Fibroblast of lung (primary cell): ENCODE measurements at regions not wholly inside any gene's neighbourhood (a gene's known extent, or its start where the extent isn't known, plus 50 kb on each side); places are given as distances from the start of the nearest gene placed in this dataset.

Experiments
- DNase-seq, 2 donors: peaks; one replicate each; pipeline versions ENCODE4 v3.0.0 to v3.0.0-alpha.2; 2010; ENCODE audit warnings: low read depth in 2 of 2
- H2AFZ ChIP-seq: 2 replicates; pipeline ENCODE4 v1.5.1; 2012; ENCODE audit warnings: low read length, control low read depth, inconsistent platforms
- H3K27ac ChIP-seq: 2 replicates; pipeline ENCODE4 v1.5.1; 2011; ENCODE audit warnings: low read length, control low read depth; ENCODE audit not compliant: insufficient read depth
- H3K27me3 ChIP-seq: 2 replicates; pipeline ENCODE4 v1.5.1; 2011; ENCODE audit warnings: mild to moderate bottlenecking, low read length; ENCODE audit not compliant: control insufficient read depth, insufficient read depth
- H3K36me3 ChIP-seq: 2 replicates; pipeline ENCODE4 v1.5.1; 2011; ENCODE audit warnings: low read length; ENCODE audit not compliant: control insufficient read depth, insufficient read depth
- H3K4me1 ChIP-seq: 2 replicates; pipeline ENCODE4 v1.5.1; 2011; ENCODE audit warnings: low read length; ENCODE audit not compliant: control insufficient read depth, insufficient read depth; ENCODE audit errors: extremely low read depth
- H3K4me2 ChIP-seq: 2 replicates; pipeline ENCODE4 v1.5.1; 2011; ENCODE audit warnings: low read length, control low read depth; ENCODE audit not compliant: insufficient read depth; ENCODE audit errors: extremely low read depth
- H3K4me3 ChIP-seq, 4 experiments: fragments of 200-600 bp in 1 of 4; sonication (generic) in 1 of 4; replicated peaks in 1 of 4; 2 replicates each; pipeline ENCODE4 v1.5.1; 2011 to 2016; ENCODE audit warnings: low read length in 4 of 4, low read depth in 3 of 4, mild to moderate bottlenecking in 3 of 4, control low read depth in 2 of 4, inconsistent platforms in 1 of 4, mixed read lengths in 1 of 4; ENCODE audit not compliant: insufficient read depth in 1 of 4; ENCODE audit errors: control extremely low read depth in 1 of 4
- H3K79me2 ChIP-seq: 2 replicates; pipeline ENCODE4 v1.5.1; 2012; ENCODE audit warnings: mild to moderate bottlenecking, low read length, inconsistent platforms; ENCODE audit not compliant: control insufficient read depth, insufficient read depth
- H3K9ac ChIP-seq: 2 replicates; pipeline ENCODE4 v1.5.1; 2011; ENCODE audit warnings: mild to moderate bottlenecking, low read length, control low read depth; ENCODE audit not compliant: insufficient read depth
- H3K9me3 ChIP-seq: 2 replicates; pipeline ENCODE4 v1.5.1; 2012; ENCODE audit warnings: low read depth, low read length; ENCODE audit not compliant: control insufficient read depth, insufficient read depth
- H4K20me1 ChIP-seq: 2 replicates; pipeline ENCODE4 v1.5.1; 2011; ENCODE audit warnings: low read length; ENCODE audit not compliant: control insufficient read depth, insufficient read depth; ENCODE audit errors: extremely low read depth
- CTCF ChIP-seq, 2 donors: IDR thresholded peaks in 1 of 2; conservative IDR thresholded peaks in 1 of 2; 1 replicate in 1 of 2; 2 replicates in 1 of 2; pipeline ENCODE4 v1.5.1; 2011 to 2012; ENCODE audit warnings: low read length in 2 of 2, control low read depth in 1 of 2, inconsistent platforms in 1 of 2, low read depth in 1 of 2, mild to moderate bottlenecking in 1 of 2
- EZH2 ChIP-seq: IDR thresholded peaks from 2 replicates; pipeline ENCODE4 v1.5.1; 2012; ENCODE audit warnings: low read length, control low read depth, mild to moderate bottlenecking; ENCODE audit errors: missing control alignments

- Histone ChIP-seq H3K27me3 (no peaks in the 10 kb centered on the region), H3K4me3 (no peak overlapping the region), H3K9ac (no peak overlapping the region), H3K9me3 (no peaks in the 10 kb centered on the region), H3K4me1 (no peaks in the 10 kb centered on the region), H3K79me2 (no peaks in the 10 kb centered on the region), H3K36me3 (no peaks in the 10 kb centered on the region), H2AFZ (no peak overlapping the region), H3K4me2 (no peak overlapping the region), H3K27ac (no peak overlapping the region), H4K20me1 (no peaks in the 10 kb centered on the region)
- TF ChIP-seq EZH2 (no peak), CTCF (conservative IDR thresholded peaks at IDR 0.05 in 1 of 2, IDR thresholded peaks at IDR 0.05 in 1 of 2; ENCODE audit: low read depth in 1 of 2, low read length in 2 of 2) (no peak)
- DNase-seq = no peak
These were observed 116.9 kb downstream of the KCNK1 start for GRCh38 chr1:233730809-233731208.

- Histone ChIP-seq H3K9me3 (no peaks in the 10 kb centered on the region), H3K4me3 (no peak overlapping the region), H3K27ac (no peak overlapping the region), H3K4me2 (no peak overlapping the region), H3K36me3 (no peaks in the 10 kb centered on the region), H4K20me1 (no peaks in the 10 kb centered on the region), H3K9ac (no peak overlapping the region), H2AFZ (no peak overlapping the region), H3K79me2 (no peaks in the 10 kb centered on the region), H3K4me1 (no peaks in the 10 kb centered on the region), H3K27me3 (no peaks in the 10 kb centered on the region)
- DNase-seq = no peak
- TF ChIP-seq CTCF (conservative IDR thresholded peaks at IDR 0.05 in 1 of 2, IDR thresholded peaks at IDR 0.05 in 1 of 2; ENCODE audit: low read depth in 1 of 2, low read length in 2 of 2) (no peak), EZH2 (no peak)
These were observed 118.3 kb downstream of the KCNK1 start for GRCh38 chr1:233732206-233732605.

GRCh38 chr1:233734456-233734855 lies 120.5 kb downstream of the KCNK1 start:
- Histone ChIP-seq H3K79me2 (no peaks in the 10 kb centered on the region), H3K9ac (no peak overlapping the region), H3K9me3 (no peaks in the 10 kb centered on the region), H3K4me2 (no peak overlapping the region), H2AFZ (no peak overlapping the region), H3K36me3 (no peaks in the 10 kb centered on the region), H4K20me1 (no peaks in the 10 kb centered on the region), H3K27ac (no peak overlapping the region), H3K4me1 (no peaks in the 10 kb centered on the region), H3K4me3 (no peak overlapping the region), H3K27me3 (no peaks in the 10 kb centered on the region)
- TF ChIP-seq EZH2 (no peak), CTCF (conservative IDR thresholded peaks at IDR 0.05 in 1 of 2, IDR thresholded peaks at IDR 0.05 in 1 of 2; ENCODE audit: low read depth in 1 of 2, low read length in 2 of 2) (no peak)
- DNase-seq = no peak
